B cell (primary cell): ENCODE measurements at regions not wholly inside any gene's neighbourhood (a gene's known extent, or its start where the extent isn't known, plus 50 kb on each side); places are given as distances from the start of the nearest gene placed in this dataset.

ENCODE experiments used
- ATAC-seq: fragments of 200-7000 bp; cut with Tn5 transposase; one replicate; pipeline ENCODE4 v1.10.0; 2021; ENCODE audit warnings: low read depth, mild to moderate bottlenecking, moderate number of reproducible peaks, moderate library complexity
- CTCF ChIA-PET: fragments of 350-600 bp; sonication (Branson Sonifier 250); formaldehyde crosslinking; loops from one replicate; lab custom pipeline; 2021; ENCODE audit warnings: antibody characterized with exemption, inconsistent platforms; lab: Charles Lee
- POLR2A ChIA-PET: fragments of 350-600 bp; sonication (Branson Sonifier 250); formaldehyde crosslinking; loops from one replicate; lab custom pipeline; 2021; ENCODE audit warnings: antibody characterized with exemption; lab: Charles Lee
- DNase-seq: peaks from one replicate; pipeline ENCODE4 v3.0.0; 2013
- H2AFZ ChIP-seq: 2 replicates; pipeline ENCODE4 v1.6.1; 2012; ENCODE audit warnings: mild to moderate bottlenecking, low read depth, low read length; ENCODE audit not compliant: insufficient read depth, poor library complexity, severe bottlenecking
- H3K27ac ChIP-seq, 2 donors: 1 replicate in 1 of 2; 2 replicates in 1 of 2; pipeline ENCODE4 v1.5.1; 2012 to 2013; ENCODE audit warnings: low read length in 2 of 2, mild to moderate bottlenecking in 2 of 2, moderate library complexity in 1 of 2
- H3K27me3 ChIP-seq, 4 experiments: fragments of 200-600 bp in 1 of 4; sonication (generic) in 1 of 4; replicated peaks in 1 of 4; 1 replicate in 2 of 4; 2 replicates in 2 of 4; pipeline versions ENCODE4 v1.6.1 to v1.7.0; 2013 to 2016; ENCODE audit warnings: low read length in 3 of 4, mild to moderate bottlenecking in 2 of 4, mixed read lengths in 1 of 4, moderate library complexity in 1 of 4; ENCODE audit not compliant: insufficient read depth in 4 of 4, control insufficient read depth in 3 of 4; ENCODE audit errors: control extremely low read depth in 1 of 4
- H3K36me3 ChIP-seq, 2 experiments: replicated peaks in 1 of 2; 1 replicate in 1 of 2; 2 replicates in 1 of 2; pipeline versions ENCODE4 v1.6.1 to v1.7.1; 2013; ENCODE audit warnings: low read length in 1 of 2; ENCODE audit not compliant: insufficient read depth in 2 of 2, control insufficient read depth in 1 of 2; ENCODE audit errors: control extremely low read depth in 1 of 2, extremely low read depth in 1 of 2
- H3K4me1 ChIP-seq, 2 donors: fragments of 200-600 bp in 1 of 2; sonication (generic) in 1 of 2; 1 replicate in 1 of 2; 2 replicates in 1 of 2; pipeline versions ENCODE4 v1.5.1 to v1.6.1; 2013 to 2017; ENCODE audit warnings: low read length in 2 of 2; ENCODE audit not compliant: control insufficient read depth in 2 of 2, insufficient read depth in 2 of 2
- H3K4me2 ChIP-seq: replicated peaks from 2 replicates; pipeline ENCODE3; 2012; ENCODE audit warnings: mild to moderate bottlenecking, low read depth, low read length; ENCODE audit not compliant: poor library complexity, severe bottlenecking
- H3K4me3 ChIP-seq, 5 experiments: fragments of 200-600 bp in 1 of 5; sonication (generic) in 1 of 5; 1 replicate in 3 of 5; 2 replicates in 2 of 5; pipeline versions ENCODE4 v1.5.1 to v1.7.0; 2011 to 2016; ENCODE audit warnings: low read length in 4 of 5, mild to moderate bottlenecking in 4 of 5, low read depth in 2 of 5, control low read depth in 1 of 5, moderate library complexity in 1 of 5; ENCODE audit not compliant: insufficient read depth in 1 of 5; ENCODE audit errors: control extremely low read depth in 1 of 5, extremely low read depth in 1 of 5
- H3K79me2 ChIP-seq: fragments of 200-600 bp; sonication (generic); one replicate; pipeline ENCODE4 v1.6.0; 2016; ENCODE audit warnings: low read length; ENCODE audit not compliant: control insufficient read depth, insufficient read depth
- H3K9ac ChIP-seq: fragments of 200-600 bp; sonication (generic); 2 replicates; pipeline ENCODE4 v1.6.1; 2017; ENCODE audit warnings: mild to moderate bottlenecking, low read length, moderate library complexity
- H3K9me3 ChIP-seq, 3 donors: one replicate each; pipeline versions ENCODE4 v1.6.1 to v1.7.1; 2013; ENCODE audit warnings: low read length in 2 of 3; ENCODE audit not compliant: control insufficient read depth in 2 of 3, insufficient read depth in 1 of 3; ENCODE audit errors: control extremely low read depth in 1 of 3
- H4K20me1 ChIP-seq: 2 replicates; pipeline ENCODE4 v1.6.0; 2012; ENCODE audit warnings: mild to moderate bottlenecking, low read length; ENCODE audit not compliant: insufficient read depth, control insufficient read depth, poor library complexity, severe bottlenecking
- H3K27ac Mint-ChIP-seq: one replicate; pipeline ENCODE4 v1.8.0; 2021; ENCODE audit warnings: mixed read lengths
- H3K27me3 Mint-ChIP-seq: one replicate; pipeline ENCODE4 v1.8.0; 2021; ENCODE audit warnings: mixed read lengths
- H3K4me1 Mint-ChIP-seq: one replicate; pipeline ENCODE4 v1.8.0; 2021; ENCODE audit warnings: mixed read lengths
- H3K4me3 Mint-ChIP-seq: one replicate; pipeline ENCODE4 v1.8.0; 2021; ENCODE audit warnings: mixed read lengths
- H3K9me3 Mint-ChIP-seq: one replicate; pipeline ENCODE4 v1.8.0; 2022; ENCODE audit warnings: mixed read lengths; ENCODE audit not compliant: insufficient read depth
- EZH2 ChIP-seq: IDR thresholded peaks from 2 replicates; pipeline ENCODE4 v1.6.1; 2012; ENCODE audit warnings: borderline replicate concordance, low read depth, mild to moderate bottlenecking, moderate library complexity, low read length; ENCODE audit not compliant: insufficient read depth, poor library complexity, severe bottlenecking
- WGBS: methylation state at CpG from one replicate; pipeline ENCODE4 v1.1.5; 2013; ENCODE audit warnings: missing lambda C conversion rate; ENCODE audit not compliant: insufficient coverage; 5-methylcytosine and 5-hydroxymethylcytosine counted together
- intact Hi-C: fragments of 100-400 bp; cut with micrococcal nuclease; formaldehyde crosslinking; loops from one replicate; pipeline ENCODE4 v1.10.0; 2022
- TF ChIP-seq, protein P1 (sequence below): fragments of 200-600 bp; IDR thresholded peaks from one replicate; pipeline ENCODE4 v1.8.0; 2022; ENCODE audit warnings: antibody characterized with exemption, mild to moderate bottlenecking

DNA sequence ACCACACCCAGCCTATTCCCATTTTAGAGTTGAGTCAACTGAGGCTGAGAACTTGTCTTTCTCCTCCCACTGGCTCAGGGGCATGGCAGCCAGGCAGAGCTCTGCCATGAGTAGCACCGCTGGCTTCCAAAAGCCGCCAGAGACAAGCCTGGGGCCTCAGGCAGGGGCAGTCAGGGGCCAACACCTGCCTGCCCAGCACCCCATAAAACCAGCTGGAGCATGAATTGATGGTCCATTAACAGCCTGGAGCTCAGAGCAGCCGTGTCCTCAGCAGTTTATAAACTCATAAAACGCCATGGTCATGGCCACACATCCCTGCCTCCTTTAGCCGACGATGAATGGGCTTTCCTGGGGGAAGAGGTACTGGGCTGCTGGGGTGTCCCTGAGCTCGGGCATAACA is 50.6 kb upstream of the PAX7 start:
- ChIA-PET CTCF (no interaction called here), POLR2A (no interaction called here)
- intact Hi-C loops: loop anchor here (5.0 kb wide), 1 partner anchor 928 kb away; no protein-coding TSS in a partner anchor
- H2AFZ ChIP-seq: no peak overlapping the region
- peaks cover 0 to 5% (median 0%) of the 10 kb centered on the region in 3 donors for H3K9me3 ChIP-seq
- H3K4me2 ChIP-seq: no peak overlapping the region
- DNase-seq (no peak), ATAC-seq (no peak)
- no peak overlapping the region for H3K4me3 ChIP-seq
- peaks cover 0 to 10% (median 0%) of the 10 kb centered on the region in 4 experiments for H3K27me3 ChIP-seq
- TF ChIP-seq EZH2: no peak
- TF ChIP-seq, protein P1, sequence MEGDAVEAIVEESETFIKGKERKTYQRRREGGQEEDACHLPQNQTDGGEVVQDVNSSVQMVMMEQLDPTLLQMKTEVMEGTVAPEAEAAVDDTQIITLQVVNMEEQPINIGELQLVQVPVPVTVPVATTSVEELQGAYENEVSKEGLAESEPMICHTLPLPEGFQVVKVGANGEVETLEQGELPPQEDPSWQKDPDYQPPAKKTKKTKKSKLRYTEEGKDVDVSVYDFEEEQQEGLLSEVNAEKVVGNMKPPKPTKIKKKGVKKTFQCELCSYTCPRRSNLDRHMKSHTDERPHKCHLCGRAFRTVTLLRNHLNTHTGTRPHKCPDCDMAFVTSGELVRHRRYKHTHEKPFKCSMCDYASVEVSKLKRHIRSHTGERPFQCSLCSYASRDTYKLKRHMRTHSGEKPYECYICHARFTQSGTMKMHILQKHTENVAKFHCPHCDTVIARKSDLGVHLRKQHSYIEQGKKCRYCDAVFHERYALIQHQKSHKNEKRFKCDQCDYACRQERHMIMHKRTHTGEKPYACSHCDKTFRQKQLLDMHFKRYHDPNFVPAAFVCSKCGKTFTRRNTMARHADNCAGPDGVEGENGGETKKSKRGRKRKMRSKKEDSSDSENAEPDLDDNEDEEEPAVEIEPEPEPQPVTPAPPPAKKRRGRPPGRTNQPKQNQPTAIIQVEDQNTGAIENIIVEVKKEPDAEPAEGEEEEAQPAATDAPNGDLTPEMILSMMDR: no peak
- WGBS: 84% methylated on average over 6 of the region's 7 CpGs
- Mint-ChIP-seq H3K4me1 (no peaks in the 10 kb centered on the region), H3K27ac (no peak overlapping the region), H3K4me3 (no peak overlapping the region), H3K27me3 (peaks cover 21% of the 10 kb centered on the region), H3K9me3 (no peaks in the 10 kb centered on the region)
- no peaks in the 10 kb centered on the region for H3K4me1 ChIP-seq
- no peak overlapping the region for H3K9ac ChIP-seq
- no peak overlapping the region for H3K27ac ChIP-seq
- H4K20me1 ChIP-seq: no peaks in the 10 kb centered on the region
- H3K36me3 ChIP-seq: no peaks in the 10 kb centered on the region
- H3K79me2 ChIP-seq: no peaks in the 10 kb centered on the region

DNA sequence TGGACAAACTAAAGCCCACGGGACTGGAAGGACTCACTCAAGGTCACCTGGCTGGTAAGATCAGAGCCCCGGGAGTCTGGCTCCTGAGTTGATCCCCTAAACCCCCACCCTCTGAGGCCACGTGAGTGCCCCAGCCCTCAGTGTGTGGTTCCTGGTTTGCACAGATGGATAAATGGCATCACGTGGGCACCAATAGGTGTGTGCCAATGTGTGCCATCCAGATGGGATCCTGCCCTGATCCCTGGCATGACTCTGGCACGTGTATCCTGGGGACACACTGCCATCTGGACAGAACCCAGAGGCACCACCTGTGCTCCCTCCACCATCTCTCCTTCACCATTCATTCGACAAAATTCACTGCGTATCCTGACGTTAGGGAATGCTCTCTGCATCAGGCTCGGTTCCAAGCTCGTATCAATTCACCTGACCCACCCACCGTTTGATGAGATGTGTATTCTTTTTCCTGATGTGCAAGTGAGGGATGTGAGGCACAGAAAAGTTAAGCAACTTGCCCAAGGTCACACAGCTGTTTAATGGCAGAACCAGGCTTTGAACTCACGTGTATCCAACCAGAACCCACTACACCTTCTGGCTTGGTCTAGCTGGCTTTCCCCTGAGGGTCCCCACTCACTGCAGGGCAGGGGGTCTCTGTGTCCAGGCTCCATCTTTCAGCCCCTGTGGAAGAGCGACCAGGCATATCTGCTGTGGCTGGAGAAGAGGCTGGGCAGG is 49.8 kb upstream of the PAX7 start:
- Histone ChIP-seq H2AFZ (no peak overlapping the region), H3K9ac (no peak overlapping the region), H3K4me3 (no peak overlapping the region), H3K79me2 (no peaks in the 10 kb centered on the region), H3K27me3 (peaks cover 0 to 4% (median 0%) of the 10 kb centered on the region in 4 experiments), H3K9me3 (peaks cover 0 to 5% (median 0%) of the 10 kb centered on the region in 3 donors), H3K4me1 (no peaks in the 10 kb centered on the region), H3K36me3 (no peaks in the 10 kb centered on the region), H3K27ac (no peak overlapping the region), H4K20me1 (no peaks in the 10 kb centered on the region), H3K4me2 (no peak overlapping the region)
- Mint-ChIP-seq H3K4me1 (no peaks in the 10 kb centered on the region), H3K4me3 (no peak overlapping the region), H3K27me3 (peaks cover 25% of the 10 kb centered on the region), H3K9me3 (no peaks in the 10 kb centered on the region), H3K27ac (no peak overlapping the region)
- POLR2A ChIA-PET: no interaction called here
- no peak for TF ChIP-seq EZH2
- TF ChIP-seq, protein P1: no peak
- 64% methylated on average over 9 of the region's 13 CpGs for WGBS
- DNase-seq: no peak
- ATAC-seq: no peak
- CTCF ChIA-PET: interaction anchor here (0.8 kb wide), 1 partner anchor 16 kb away, joined by 3 read pairs; no protein-coding TSS in a partner anchor
- intact Hi-C loops: loop anchor here (5.0 kb wide), 1 partner anchor 929 kb away; no protein-coding TSS in a partner anchor
